ENCODE measurements at regions not wholly inside any gene's neighbourhood (a gene's known extent, or its start where the extent isn't known, plus 50 kb on each side); places are given as distances from the start of the nearest gene placed in this dataset.

DNA sequence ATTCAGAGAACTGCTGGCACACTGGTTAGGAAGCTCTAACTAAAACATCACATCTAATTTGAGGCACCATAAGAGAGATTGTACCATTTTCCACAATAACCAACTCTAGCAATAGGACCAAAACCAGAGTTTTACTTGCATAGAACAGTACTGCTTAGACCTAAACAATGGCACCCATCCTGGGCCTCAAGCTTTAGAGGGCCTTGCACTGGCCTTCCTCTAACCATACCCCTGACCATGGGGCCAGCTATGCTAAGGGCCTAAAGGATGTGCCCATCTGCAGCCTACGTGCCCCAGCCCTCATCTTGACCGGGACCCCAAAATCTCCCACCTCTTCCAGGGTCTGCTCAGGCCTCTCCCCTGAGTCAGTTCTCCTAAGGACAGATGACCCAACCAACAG lies 74.4 kb upstream of the ARHGAP32 start:
- no peak overlapping the region for H3K9ac ChIP-seq (ENCODE audit: low read depth, low read length)
- H3K4me1 ChIP-seq (ENCODE audit: insufficient read depth, low read length), result 0 out of 2 replicates have a peak, but pooled peaks cover under 1% of the 10 kb centered on the region
- no peaks in the 10 kb centered on the region for H3K9me3 ChIP-seq (ENCODE audit: control insufficient read depth, insufficient read depth, low read length)
- H3K36me3 ChIP-seq (ENCODE audit: insufficient read depth, low read length), result no peaks in the 10 kb centered on the region

DNA sequence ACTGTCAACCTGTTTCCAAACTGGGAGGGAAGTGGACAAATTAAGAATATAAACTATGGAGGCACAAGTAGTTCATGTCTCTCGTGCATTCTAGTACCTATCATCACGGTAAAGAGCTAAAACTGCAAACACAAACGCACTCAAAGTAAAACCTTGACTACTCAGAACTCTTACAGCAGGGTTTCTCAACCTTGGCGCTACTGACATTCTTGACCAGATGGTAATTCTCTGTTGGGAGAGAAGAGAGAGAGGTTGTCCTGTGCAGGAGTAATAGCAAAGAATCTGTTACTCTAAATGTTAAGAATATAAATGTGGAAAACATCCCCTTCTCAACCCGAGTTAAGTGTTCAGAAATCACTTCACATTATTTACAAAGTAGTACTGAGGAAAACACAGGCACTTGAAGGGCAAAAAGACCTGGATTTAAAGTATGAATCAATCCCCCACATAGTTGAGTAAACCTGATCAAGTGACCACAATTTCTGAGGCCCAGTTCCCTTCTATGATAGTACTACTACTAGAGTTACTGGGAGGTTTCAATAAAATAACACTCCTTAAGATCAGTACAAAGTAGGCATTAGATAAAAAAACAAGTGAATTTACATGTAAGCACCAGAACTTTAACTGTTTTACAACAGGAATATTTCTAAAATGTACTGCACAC lies 73.1 kb upstream of the ARHGAP32 start:
- Histone ChIP-seq H3K36me3 (ENCODE audit: insufficient read depth, low read length) (no peaks in the 10 kb centered on the region), H3K9ac (ENCODE audit: low read depth, low read length) (no peak overlapping the region), H3K4me1 (ENCODE audit: insufficient read depth, low read length) (0 out of 2 replicates have a peak, but pooled peaks cover 3% of the 10 kb centered on the region), H3K9me3 (ENCODE audit: control insufficient read depth, insufficient read depth, low read length) (no peaks in the 10 kb centered on the region)

DNA sequence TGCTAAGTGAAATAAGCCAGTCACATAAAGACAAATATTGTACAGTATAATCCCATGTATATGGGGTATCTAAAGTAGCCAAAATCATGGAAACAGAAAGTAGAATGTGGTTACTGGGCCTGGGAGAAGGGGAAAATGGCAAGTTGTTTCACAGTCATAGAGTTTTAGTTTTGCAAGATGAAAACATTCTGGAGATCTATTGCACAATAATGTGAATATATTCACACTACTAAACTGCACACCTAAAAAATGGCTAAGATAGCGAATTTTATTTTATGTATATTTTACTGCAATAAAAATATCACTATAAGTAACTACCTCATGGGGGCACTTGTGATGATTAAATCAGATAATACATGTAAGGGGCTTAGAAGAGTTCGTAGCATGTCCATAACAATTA lies 72.0 kb upstream of the ARHGAP32 start:
- Histone ChIP-seq H3K9ac (ENCODE audit: low read depth, low read length) (no peak overlapping the region), H3K9me3 (ENCODE audit: control insufficient read depth, insufficient read depth, low read length) (no peaks in the 10 kb centered on the region)

DNA sequence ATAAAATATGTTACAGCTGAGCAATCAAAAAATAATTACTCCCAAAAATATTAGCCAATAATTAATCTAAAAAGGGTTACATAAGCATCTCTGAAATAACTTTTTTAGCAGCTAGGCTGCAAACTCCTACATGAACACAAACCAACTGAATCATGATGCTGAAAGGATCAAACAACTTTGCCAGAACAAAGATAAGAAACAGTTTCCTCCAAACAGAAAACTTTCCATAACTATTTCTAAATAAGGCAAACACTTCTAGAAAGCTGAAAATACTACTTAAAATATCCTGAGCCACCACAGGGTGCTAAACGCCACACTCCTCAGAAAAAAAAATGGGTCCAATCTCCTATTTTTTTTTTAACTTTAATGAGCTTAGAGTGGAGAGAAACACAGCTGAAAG lies 68.6 kb upstream of the ARHGAP32 start:
- Histone ChIP-seq H3K9ac (ENCODE audit: low read depth, low read length) (no peak overlapping the region), H3K36me3 (ENCODE audit: insufficient read depth, low read length) (no peaks in the 10 kb centered on the region), H3K9me3 (ENCODE audit: control insufficient read depth, insufficient read depth, low read length) (no peaks in the 10 kb centered on the region), H3K4me1 (ENCODE audit: insufficient read depth, low read length) (0 out of 2 replicates have a peak, but pooled peaks cover 3% of the 10 kb centered on the region)

More for the DNA sequence above, 72.0 kb upstream of the ARHGAP32 start:
- Histone ChIP-seq H3K36me3 (ENCODE audit: insufficient read depth, low read length) (no peaks in the 10 kb centered on the region), H3K4me1 (ENCODE audit: insufficient read depth, low read length) (0 out of 2 replicates have a peak, but pooled peaks cover 3% of the 10 kb centered on the region)

DNA sequence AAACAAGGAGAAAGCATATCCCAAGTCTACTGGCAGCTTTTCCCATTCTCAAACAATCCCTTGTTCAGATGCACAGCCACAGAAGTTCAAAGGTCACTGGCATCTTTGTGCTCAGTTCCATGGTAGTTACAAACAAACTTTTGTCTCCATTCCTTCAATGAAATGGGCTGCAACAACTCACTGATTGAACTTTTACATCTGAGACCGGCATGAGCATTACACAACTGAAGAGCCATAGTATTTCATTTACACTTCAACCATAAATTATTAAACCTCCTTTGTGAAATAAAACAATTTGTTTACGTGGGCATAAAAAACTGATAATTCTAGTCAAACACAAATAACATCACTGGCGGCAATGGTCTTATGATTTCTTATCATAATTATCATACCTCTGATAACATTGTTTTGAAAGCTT lies 67.8 kb upstream of the ARHGAP32 start:
- Histone ChIP-seq H3K9ac (ENCODE audit: low read depth, low read length) (no peak overlapping the region), H3K36me3 (ENCODE audit: insufficient read depth, low read length) (no peaks in the 10 kb centered on the region), H3K4me1 (ENCODE audit: insufficient read depth, low read length) (0 out of 2 replicates have a peak, but pooled peaks cover 3% of the 10 kb centered on the region), H3K9me3 (ENCODE audit: control insufficient read depth, insufficient read depth, low read length) (no peaks in the 10 kb centered on the region)

DNA sequence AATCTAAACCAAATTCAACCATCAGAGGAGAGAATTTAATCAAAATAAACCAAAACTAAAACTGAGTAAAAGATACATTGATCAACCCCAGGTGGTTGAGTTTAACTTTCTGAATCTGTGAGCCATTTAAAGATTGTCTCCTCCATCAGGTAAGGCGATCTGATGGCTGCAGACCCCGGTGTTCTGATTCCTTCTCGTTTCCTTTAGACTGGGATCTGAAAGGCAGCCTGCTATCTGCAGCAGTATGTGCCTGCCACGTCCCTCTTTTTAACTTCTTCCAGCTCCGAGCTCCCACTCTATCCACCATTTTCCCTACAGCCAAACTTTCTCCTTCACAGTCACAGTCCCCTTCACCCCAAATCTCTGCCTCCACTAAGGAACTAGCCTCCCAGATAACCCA lies 66.1 kb upstream of the ARHGAP32 start:
- no peaks in the 10 kb centered on the region for H3K9me3 ChIP-seq (ENCODE audit: control insufficient read depth, insufficient read depth, low read length)
- H3K4me1 ChIP-seq (ENCODE audit: insufficient read depth, low read length), result peaks cover 4% of the 10 kb centered on the region; the same call in 1 of the 2 replicates
- no peaks in the 10 kb centered on the region for H3K36me3 ChIP-seq (ENCODE audit: insufficient read depth, low read length)

DNA sequence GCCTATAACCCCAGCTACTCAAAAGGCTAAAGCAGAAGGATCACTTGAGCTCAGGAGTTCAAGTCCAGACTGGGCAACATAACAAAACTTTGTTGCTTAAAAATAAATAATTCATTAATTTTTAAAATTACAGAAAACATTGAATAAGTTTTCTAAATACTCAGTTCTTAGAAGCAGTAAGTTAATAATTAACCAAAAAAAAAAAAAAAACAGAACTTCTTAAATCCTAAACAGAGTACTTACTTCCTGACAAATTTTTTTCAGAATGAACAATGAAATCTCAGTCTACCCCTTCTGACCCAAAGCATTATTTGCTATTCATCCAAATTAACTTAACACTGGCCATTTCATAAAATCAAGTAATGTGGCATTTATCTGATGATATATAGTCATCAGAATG lies 65.4 kb upstream of the ARHGAP32 start:
- Histone ChIP-seq H3K4me1 (ENCODE audit: insufficient read depth, low read length) (peaks cover 11% of the 10 kb centered on the region), H3K9ac (ENCODE audit: low read depth, low read length) (no peak overlapping the region), H3K36me3 (ENCODE audit: insufficient read depth, low read length) (no peaks in the 10 kb centered on the region), H3K9me3 (ENCODE audit: control insufficient read depth, insufficient read depth, low read length) (no peaks in the 10 kb centered on the region)

More for the DNA sequence above, 66.1 kb upstream of the ARHGAP32 start:
- no peak overlapping the region for H3K9ac ChIP-seq (ENCODE audit: low read depth, low read length)

DNA sequence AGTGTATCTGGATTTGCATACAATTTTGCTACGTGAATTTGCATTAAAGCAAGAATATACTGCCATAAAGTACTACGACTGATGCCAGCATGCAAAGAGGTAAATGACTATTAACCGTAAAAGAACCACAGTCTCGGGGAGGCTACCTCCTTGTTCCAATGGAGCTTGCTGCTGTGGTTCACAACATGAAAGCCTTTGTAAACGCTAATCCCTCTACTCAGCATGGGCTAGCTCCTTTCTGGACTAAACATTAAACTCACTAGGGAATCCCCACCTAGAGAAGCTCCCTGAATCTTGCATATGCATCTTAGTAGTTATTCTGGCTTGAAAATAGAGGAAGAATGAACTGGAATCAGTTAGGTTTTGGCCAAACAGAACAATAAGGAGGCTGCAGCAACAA lies 60.5 kb upstream of the ARHGAP32 start:
- no peak overlapping the region for H3K9ac ChIP-seq (ENCODE audit: low read depth, low read length)
- H3K36me3 ChIP-seq (ENCODE audit: insufficient read depth, low read length), result no peaks in the 10 kb centered on the region
- H3K4me1 ChIP-seq (ENCODE audit: insufficient read depth, low read length), result peaks cover 14% of the 10 kb centered on the region
- no peaks in the 10 kb centered on the region for H3K9me3 ChIP-seq (ENCODE audit: control insufficient read depth, insufficient read depth, low read length)

DNA sequence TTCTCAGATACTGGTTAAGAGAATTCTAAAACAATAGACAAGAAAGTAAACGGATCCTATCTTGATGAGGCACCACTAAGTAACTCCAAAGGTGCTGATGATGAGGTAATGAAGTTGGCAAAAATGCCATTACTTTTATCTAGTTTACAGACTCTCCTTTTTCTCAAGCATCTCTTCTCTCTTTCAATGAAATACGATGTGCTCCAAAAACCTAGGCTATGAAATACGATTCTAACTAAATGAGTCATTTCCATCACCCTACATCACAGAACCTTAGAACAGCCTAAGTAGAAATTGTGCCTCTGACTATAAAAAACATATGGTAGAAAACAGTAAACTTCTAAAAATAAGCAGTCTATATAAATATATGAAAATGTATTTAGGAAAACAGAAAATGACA lies 58.9 kb upstream of the ARHGAP32 start:
- H3K36me3 ChIP-seq (ENCODE audit: insufficient read depth, low read length), result no peaks in the 10 kb centered on the region
- H3K4me1 ChIP-seq (ENCODE audit: insufficient read depth, low read length), result peaks cover 14% of the 10 kb centered on the region
- no peaks in the 10 kb centered on the region for H3K9me3 ChIP-seq (ENCODE audit: control insufficient read depth, insufficient read depth, low read length)
- H3K9ac ChIP-seq (ENCODE audit: low read depth, low read length), result no peak overlapping the region

DNA sequence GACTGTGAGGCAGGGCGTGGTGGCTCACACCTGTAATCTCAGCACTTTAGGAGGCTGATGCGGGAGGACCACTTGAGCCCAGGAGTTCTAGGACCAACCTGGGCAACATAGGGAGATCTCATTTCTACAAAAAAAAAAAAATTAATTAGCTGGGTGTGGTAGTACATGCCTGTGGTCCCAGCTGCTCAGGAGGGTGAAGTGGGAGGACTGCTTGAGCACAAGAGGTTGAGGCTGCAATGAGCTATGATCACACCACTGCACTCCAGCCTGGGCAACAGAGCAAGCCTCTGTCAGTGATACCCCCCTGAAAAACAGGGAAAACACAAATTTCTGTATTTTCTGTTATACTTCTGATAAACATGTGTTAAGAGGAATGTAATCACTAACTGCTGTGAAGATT lies 57.8 kb upstream of the ARHGAP32 start:
- no peak overlapping the region for H3K9ac ChIP-seq (ENCODE audit: low read depth, low read length)
- no peaks in the 10 kb centered on the region for H3K36me3 ChIP-seq (ENCODE audit: insufficient read depth, low read length)
- H3K9me3 ChIP-seq (ENCODE audit: control insufficient read depth, insufficient read depth, low read length), result no peaks in the 10 kb centered on the region
- H3K4me1 ChIP-seq (ENCODE audit: insufficient read depth, low read length), result peaks cover 14% of the 10 kb centered on the region

DNA sequence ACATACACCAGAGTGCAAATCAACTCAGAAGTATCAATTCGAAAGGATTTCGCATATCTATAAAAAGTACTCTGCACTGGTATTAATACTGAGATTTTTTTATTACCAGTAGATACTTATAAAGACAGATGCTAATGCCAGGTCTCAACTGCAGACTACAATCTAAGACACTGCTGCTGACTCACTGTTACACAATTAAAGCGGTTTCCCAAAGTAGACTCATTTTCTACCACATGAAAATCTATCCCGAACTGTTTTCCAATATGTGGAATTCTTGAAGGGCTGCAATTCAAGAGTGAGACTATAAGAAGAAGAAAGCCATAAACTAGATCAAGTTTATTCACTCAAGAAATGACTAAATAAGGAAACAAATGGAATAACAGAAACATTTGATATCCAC lies 57.2 kb upstream of the ARHGAP32 start:
- no peak overlapping the region for H3K9ac ChIP-seq (ENCODE audit: low read depth, low read length)
- H3K4me1 ChIP-seq (ENCODE audit: insufficient read depth, low read length), result peaks cover 14% of the 10 kb centered on the region
- no peaks in the 10 kb centered on the region for H3K36me3 ChIP-seq (ENCODE audit: insufficient read depth, low read length)
- no peaks in the 10 kb centered on the region for H3K9me3 ChIP-seq (ENCODE audit: control insufficient read depth, insufficient read depth, low read length)

DNA sequence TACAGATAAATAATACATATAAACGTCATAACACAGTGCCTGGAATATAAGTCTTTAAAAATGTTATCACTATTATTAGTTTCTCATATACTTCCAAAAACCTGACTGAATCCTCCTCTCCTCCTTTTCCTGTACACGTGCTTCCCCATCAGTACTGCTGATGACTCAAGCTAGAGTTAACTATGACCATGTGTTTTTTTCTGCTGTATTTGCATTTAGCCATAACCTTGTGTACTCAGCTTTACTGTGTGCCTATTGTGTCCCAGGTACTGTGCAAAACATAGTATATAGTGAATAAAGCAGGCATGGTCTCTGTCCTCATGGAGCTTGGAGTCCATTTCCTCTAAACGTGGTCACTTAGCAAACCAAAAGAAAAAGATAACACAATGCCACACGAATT lies 56.5 kb upstream of the ARHGAP32 start:
- H3K4me1 ChIP-seq (ENCODE audit: insufficient read depth, low read length), result peaks cover 14% of the 10 kb centered on the region
- H3K9me3 ChIP-seq (ENCODE audit: control insufficient read depth, insufficient read depth, low read length), result no peaks in the 10 kb centered on the region
- no peaks in the 10 kb centered on the region for H3K36me3 ChIP-seq (ENCODE audit: insufficient read depth, low read length)
- H3K9ac ChIP-seq (ENCODE audit: low read depth, low read length), result no peak overlapping the region

DNA sequence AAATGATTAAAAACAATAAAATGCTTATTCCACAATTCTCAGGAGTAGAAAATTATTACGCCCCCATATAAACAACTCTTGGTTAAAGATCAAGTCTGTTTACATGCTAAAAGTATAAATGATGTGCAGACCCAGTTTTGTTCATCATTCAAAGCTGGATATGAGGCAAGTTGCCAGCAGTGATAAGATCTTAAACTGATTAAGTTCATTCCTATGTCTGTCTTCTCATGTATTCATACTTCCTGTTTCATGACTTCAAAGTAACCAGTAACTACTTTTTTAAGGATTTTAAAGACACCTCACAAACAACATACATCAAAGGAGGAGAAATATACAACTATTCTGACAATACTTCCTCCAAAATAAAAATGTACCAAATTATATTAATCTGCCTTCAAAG lies 55.0 kb upstream of the ARHGAP32 start:
- no peak overlapping the region for H3K9ac ChIP-seq (ENCODE audit: low read depth, low read length)
- peaks cover 2% of the 10 kb centered on the region; the same call in 1 of the 2 replicates for H3K4me1 ChIP-seq (ENCODE audit: insufficient read depth, low read length)
- no peaks in the 10 kb centered on the region for H3K36me3 ChIP-seq (ENCODE audit: insufficient read depth, low read length)
- H3K9me3 ChIP-seq (ENCODE audit: control insufficient read depth, insufficient read depth, low read length), result no peaks in the 10 kb centered on the region

DNA sequence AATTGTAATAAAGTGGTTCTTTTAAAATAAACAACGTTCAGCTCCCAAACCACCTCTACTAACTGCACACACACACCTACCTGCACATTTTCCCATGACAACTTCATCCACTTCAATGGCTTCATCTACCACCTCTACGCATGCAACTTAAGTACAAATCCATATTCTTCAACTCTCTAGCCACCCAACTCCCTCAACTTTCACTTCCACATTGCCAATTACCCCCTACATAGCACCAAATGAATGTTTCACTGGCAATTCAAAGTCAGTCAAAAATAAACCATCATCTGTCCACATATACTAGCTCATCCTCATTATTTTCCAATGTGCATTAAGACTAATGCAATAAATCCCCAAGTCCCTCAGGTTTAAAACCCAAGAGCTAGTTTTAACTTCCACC lies 50.7 kb upstream of the ARHGAP32 start:
- Histone ChIP-seq H3K9ac (ENCODE audit: low read depth, low read length) (no peak overlapping the region), H3K4me1 (ENCODE audit: insufficient read depth, low read length) (no peaks in the 10 kb centered on the region), H3K36me3 (ENCODE audit: insufficient read depth, low read length) (no peaks in the 10 kb centered on the region; the same call in 1 of the 2 replicates), H3K9me3 (ENCODE audit: control insufficient read depth, insufficient read depth, low read length) (no peaks in the 10 kb centered on the region)
